ENCODE measurements at regions not wholly inside any gene's neighbourhood (a gene's known extent, or its start where the extent isn't known, plus 50 kb on each side); places are given as distances from the start of the nearest gene placed in this dataset.

- no peak for TF ChIP-seq CTCF (IDR thresholded peaks at IDR 0.05)
- no peak for TF ChIP-seq POLR2A (IDR thresholded peaks at IDR 0.05)
Measured at GRCh38 chr4:54819034-54819433, 161.3 kb downstream of the KIT start.
